T-helper 2 cell treated with Interferon-gamma antibody and Interleukin-4, amounts not matched to agents 5 μg/mL and 100 μg/mL, for 36 hours (primary cell): ENCODE measurements at regions not wholly inside any gene's neighbourhood (a gene's known extent, or its start where the extent isn't known, plus 50 kb on each side); places are given as distances from the start of the nearest gene placed in this dataset.
"Not testable (repeated sequence)": the region's sequence is repeated elsewhere in the genome, so short reads cannot be mapped to it uniquely, and the experiment has no call there.

Experiments used
- DNase-seq: peaks from one replicate; pipeline ENCODE4 v3.0.0; 2021; ENCODE audit warnings: low spot score
- H3K27ac Mint-ChIP-seq: one replicate; pipeline ENCODE4 v1.8.0; 2021; ENCODE audit warnings: mild to moderate bottlenecking, mixed read lengths
- H3K27me3 Mint-ChIP-seq: one replicate; pipeline ENCODE4 v1.8.0; 2021; ENCODE audit warnings: low read depth, mixed read lengths
- H3K36me3 Mint-ChIP-seq: one replicate; pipeline ENCODE4 v1.8.0; 2021; ENCODE audit warnings: low read depth, mixed read lengths
- H3K4me1 Mint-ChIP-seq: one replicate; pipeline ENCODE4 v1.8.0; 2021; ENCODE audit warnings: low read depth, mixed read lengths
- H3K4me3 Mint-ChIP-seq: one replicate; pipeline ENCODE4 v1.8.0; 2022; ENCODE audit warnings: mild to moderate bottlenecking, moderate library complexity, mixed read lengths
- H3K9me3 Mint-ChIP-seq: one replicate; pipeline ENCODE4 v1.8.0; 2021; ENCODE audit warnings: mixed read lengths

GRCh38 chr13:89470901-89471300 is 1799.7 kb downstream of the SLITRK5 start:
- Mint-ChIP-seq H3K27ac (no peak overlapping the region), H3K36me3 (no peaks in the 10 kb centered on the region), H3K4me1 (no peaks in the 10 kb centered on the region), H3K9me3 (peaks cover 33% of the 10 kb centered on the region), H3K4me3 (no peak overlapping the region), H3K27me3 (no peaks in the 10 kb centered on the region)
- DNase-seq: no peak

- no peak for DNase-seq
- Mint-ChIP-seq H3K27ac (no peak overlapping the region), H3K4me3 (no peak overlapping the region), H3K36me3 (no peaks in the 10 kb centered on the region), H3K27me3 (no peaks in the 10 kb centered on the region), H3K4me1 (no peaks in the 10 kb centered on the region), H3K9me3 (peaks cover 38% of the 10 kb centered on the region)
These were observed 1803.3 kb downstream of the SLITRK5 start for GRCh38 chr13:89474432-89474831.

- Mint-ChIP-seq H3K36me3 (no peaks in the 10 kb centered on the region), H3K4me3 (no peak overlapping the region), H3K4me1 (no peaks in the 10 kb centered on the region), H3K27ac (no peak overlapping the region), H3K9me3 (peaks cover 18% of the 10 kb centered on the region), H3K27me3 (no peaks in the 10 kb centered on the region)
- DNase-seq: no peak
These were observed 1814.9 kb downstream of the SLITRK5 start for GRCh38 chr13:89486065-89486464.

GRCh38 chr13:89486709-89487108 is 1815.5 kb downstream of the SLITRK5 start:
- Mint-ChIP-seq H3K4me1 (no peaks in the 10 kb centered on the region), H3K27me3 (no peaks in the 10 kb centered on the region), H3K27ac (no peak overlapping the region), H3K9me3 (peaks cover 25% of the 10 kb centered on the region), H3K4me3 (no peak overlapping the region), H3K36me3 (no peaks in the 10 kb centered on the region)
- no peak for DNase-seq

DNA sequence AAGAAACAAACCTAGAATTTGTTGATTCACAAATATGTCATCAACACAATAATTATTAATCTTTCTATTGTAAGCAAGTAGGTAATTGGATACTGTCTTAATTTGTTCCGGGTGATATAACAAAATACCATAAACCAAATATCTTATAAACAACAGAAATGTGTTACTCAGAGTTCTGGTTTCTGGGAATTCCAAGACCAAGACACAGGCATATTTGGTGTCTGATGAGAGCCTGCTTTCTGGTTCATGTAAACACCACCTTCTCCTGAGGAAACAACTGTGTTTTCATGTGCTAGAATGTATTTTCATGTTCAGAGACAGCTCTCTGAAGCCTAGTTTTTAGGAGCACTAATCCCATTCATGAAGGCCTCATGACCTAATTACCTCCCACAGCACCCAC is 1819.5 kb downstream of the SLITRK5 start:
- no peak for DNase-seq
- Mint-ChIP-seq H3K36me3 (no peaks in the 10 kb centered on the region), H3K9me3 (peaks cover 30% of the 10 kb centered on the region), H3K4me1 (no peaks in the 10 kb centered on the region), H3K4me3 (no peak overlapping the region), H3K27me3 (no peaks in the 10 kb centered on the region), H3K27ac (no peak overlapping the region)

GRCh38 chr13:89496478-89496877 is 1825.3 kb downstream of the SLITRK5 start:
- no peak for DNase-seq
- Mint-ChIP-seq H3K4me1 (no peaks in the 10 kb centered on the region), H3K27ac (no peak overlapping the region), H3K9me3 (peaks cover 26% of the 10 kb centered on the region), H3K36me3 (no peaks in the 10 kb centered on the region), H3K27me3 (no peaks in the 10 kb centered on the region), H3K4me3 (no peak overlapping the region)

DNA sequence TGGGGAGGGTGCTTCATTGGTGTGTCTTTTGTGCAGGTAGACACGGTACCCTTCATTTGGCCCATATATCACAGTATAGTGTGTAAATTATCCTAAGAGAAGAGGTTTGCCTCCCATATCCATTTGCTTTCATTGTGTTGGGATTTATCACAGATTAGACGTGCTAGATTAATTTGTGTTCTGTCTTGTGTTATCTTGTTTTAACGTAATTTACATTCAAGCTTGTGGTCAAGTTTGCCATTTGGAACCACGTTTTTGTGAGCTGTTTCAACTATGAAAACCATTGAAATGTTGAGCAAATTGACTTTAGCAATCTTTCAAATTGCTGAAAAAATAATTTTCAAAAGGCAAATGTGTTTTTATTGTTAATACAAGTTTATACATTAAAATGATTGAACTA is 1826.5 kb downstream of the SLITRK5 start:
- Mint-ChIP-seq H3K4me3 (no peak overlapping the region), H3K4me1 (no peaks in the 10 kb centered on the region), H3K9me3 (peaks cover 22% of the 10 kb centered on the region), H3K27ac (no peak overlapping the region), H3K36me3 (no peaks in the 10 kb centered on the region), H3K27me3 (no peaks in the 10 kb centered on the region)
- no peak for DNase-seq

DNA sequence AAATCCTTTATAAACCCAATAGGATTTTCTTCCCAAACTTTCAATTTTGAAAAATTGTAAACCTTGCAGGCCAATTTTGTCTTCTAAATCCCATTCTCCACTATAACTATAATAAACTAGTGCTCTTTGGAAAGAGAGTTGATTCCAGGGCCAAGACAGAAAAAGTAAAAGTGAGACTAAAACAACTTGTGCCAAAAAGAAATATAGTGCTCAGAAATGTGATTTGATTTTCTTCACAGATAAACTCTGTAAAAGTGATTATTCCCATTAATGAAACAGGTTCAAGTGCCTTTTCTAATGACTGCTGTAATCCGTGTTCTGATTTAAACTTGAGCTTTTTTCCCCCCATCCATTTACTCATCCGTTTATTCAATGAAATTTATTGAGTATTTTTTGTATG is 1831.1 kb downstream of the SLITRK5 start:
- Mint-ChIP-seq H3K27ac (no peak overlapping the region), H3K4me1 (no peaks in the 10 kb centered on the region), H3K36me3 (no peaks in the 10 kb centered on the region), H3K27me3 (no peaks in the 10 kb centered on the region), H3K4me3 (no peak overlapping the region), H3K9me3 (peaks cover 10% of the 10 kb centered on the region)
- no peak for DNase-seq

DNA sequence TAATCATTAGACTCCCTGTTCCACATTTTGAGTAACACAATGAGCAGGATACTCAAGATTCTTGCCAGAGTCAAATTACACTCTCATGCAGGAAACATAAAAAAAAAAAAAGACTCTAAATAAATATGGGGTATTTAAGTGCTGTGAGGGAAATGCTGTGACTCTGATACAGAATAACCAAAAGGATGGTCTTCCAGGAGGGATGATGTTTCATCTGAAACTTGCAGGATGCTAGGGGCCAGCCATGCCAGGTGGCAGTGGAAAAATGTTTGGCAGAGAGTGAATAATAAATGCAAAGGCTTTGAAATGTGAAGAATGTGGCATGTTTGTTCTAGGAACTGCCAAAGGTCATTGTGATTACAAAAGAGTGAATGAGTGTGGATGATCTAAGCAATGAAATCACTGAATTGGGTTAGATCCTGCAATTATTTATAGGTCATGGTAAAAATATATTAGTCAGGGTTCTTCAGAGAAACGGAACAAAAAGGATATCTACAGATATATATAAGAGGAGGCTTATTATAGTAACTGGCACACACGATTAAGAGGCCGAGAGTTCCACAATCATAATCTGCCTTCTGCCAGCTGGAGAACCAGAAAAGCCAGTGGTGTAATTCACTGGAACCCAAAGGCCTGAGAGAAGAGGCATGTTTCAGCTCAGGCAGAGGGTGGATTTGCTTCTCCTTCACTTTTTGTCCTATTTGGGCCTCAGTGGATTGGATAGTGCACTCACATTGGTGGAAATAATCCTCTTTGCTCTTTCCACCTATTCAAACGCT is 1832.8 kb upstream of the MIR17HG start:
- H3K9me3 Mint-ChIP-seq: peaks cover 60% of the 10 kb centered on the region
- H3K27me3 Mint-ChIP-seq: no peaks in the 10 kb centered on the region
- H3K27ac Mint-ChIP-seq: no peak overlapping the region
- no peaks in the 10 kb centered on the region for H3K4me1 Mint-ChIP-seq
- no peaks in the 10 kb centered on the region for H3K36me3 Mint-ChIP-seq
- DNase-seq: no peak
- no peak overlapping the region for H3K4me3 Mint-ChIP-seq

- H3K36me3 Mint-ChIP-seq: no peaks in the 10 kb centered on the region
- H3K27ac Mint-ChIP-seq: no peak overlapping the region
- H3K9me3 Mint-ChIP-seq: peaks cover 55% of the 10 kb centered on the region
- no peak for DNase-seq
- no peaks in the 10 kb centered on the region for H3K27me3 Mint-ChIP-seq
- no peaks in the 10 kb centered on the region for H3K4me1 Mint-ChIP-seq
- no peak overlapping the region for H3K4me3 Mint-ChIP-seq
These were observed 1831.5 kb upstream of the MIR17HG start for GRCh38 chr13:89515948-89516347.

GRCh38 chr13:89518289-89519077 is 1829.0 kb upstream of the MIR17HG start:
- Mint-ChIP-seq H3K9me3 (peaks cover 44% of the 10 kb centered on the region), H3K27me3 (no peaks in the 10 kb centered on the region), H3K4me3 (no peak overlapping the region), H3K4me1 (no peaks in the 10 kb centered on the region), H3K27ac (no peak overlapping the region), H3K36me3 (no peaks in the 10 kb centered on the region)
- DNase-seq: no peak

GRCh38 chr13:89520468-89520867 is 1827.0 kb upstream of the MIR17HG start:
- DNase-seq: no peak
- Mint-ChIP-seq H3K27ac (no peak overlapping the region), H3K27me3 (no peaks in the 10 kb centered on the region), H3K9me3 (peaks cover 44% of the 10 kb centered on the region), H3K36me3 (no peaks in the 10 kb centered on the region), H3K4me1 (no peaks in the 10 kb centered on the region), H3K4me3 (no peak overlapping the region)

- not testable (repeated sequence) for H3K36me3 Mint-ChIP-seq, H3K4me1 Mint-ChIP-seq, DNase-seq, H3K27ac Mint-ChIP-seq, H3K27me3 Mint-ChIP-seq, H3K4me3 Mint-ChIP-seq
- H3K9me3 Mint-ChIP-seq: peaks cover 44% of the 10 kb centered on the region
These were observed 1825.8 kb upstream of the MIR17HG start for GRCh38 chr13:89521672-89522071.

GRCh38 chr13:89541091-89542030 is 1806.1 kb upstream of the MIR17HG start:
- no peaks in the 10 kb centered on the region for H3K4me1 Mint-ChIP-seq
- peaks cover 25% of the 10 kb centered on the region for H3K9me3 Mint-ChIP-seq
- no peak overlapping the region for H3K27ac Mint-ChIP-seq
- no peak for DNase-seq
- no peak overlapping the region for H3K4me3 Mint-ChIP-seq
- H3K36me3 Mint-ChIP-seq: no peaks in the 10 kb centered on the region
- no peaks in the 10 kb centered on the region for H3K27me3 Mint-ChIP-seq
